Glutamatergic neuron (in vitro differentiated cells): ENCODE measurements at regions not wholly inside any gene's neighbourhood (a gene's known extent, or its start where the extent isn't known, plus 50 kb on each side); places are given as distances from the start of the nearest gene placed in this dataset.

Experiments
- DNase-seq: peaks from one replicate; pipeline ENCODE4 v3.0.0; 2022
- H3K27ac Mint-ChIP-seq: one replicate; pipeline ENCODE4 v1.8.0; 2020; ENCODE audit warnings: mild to moderate bottlenecking, mixed read lengths, inconsistent platforms; ENCODE audit not compliant: unreplicated experiment
- H3K27me3 Mint-ChIP-seq: one replicate; pipeline ENCODE4 v1.8.0; 2020; ENCODE audit warnings: mild to moderate bottlenecking, moderate library complexity, mixed read lengths, inconsistent platforms; ENCODE audit not compliant: unreplicated experiment
- H3K36me3 Mint-ChIP-seq: one replicate; pipeline ENCODE4 v1.8.0; 2020; ENCODE audit warnings: mild to moderate bottlenecking, mixed read lengths, inconsistent platforms; ENCODE audit not compliant: unreplicated experiment
- H3K4me1 Mint-ChIP-seq: one replicate; pipeline ENCODE4 v1.8.0; 2020; ENCODE audit warnings: mild to moderate bottlenecking, low read depth, mixed read lengths, inconsistent platforms; ENCODE audit not compliant: unreplicated experiment
- H3K4me3 Mint-ChIP-seq: one replicate; pipeline ENCODE4 v1.8.0; 2020; ENCODE audit warnings: mild to moderate bottlenecking, mixed read lengths, inconsistent platforms; ENCODE audit not compliant: unreplicated experiment
- H3K9me3 Mint-ChIP-seq: one replicate; pipeline ENCODE4 v1.8.0; 2020; ENCODE audit warnings: mild to moderate bottlenecking, moderate library complexity, mixed read lengths, inconsistent platforms; ENCODE audit not compliant: unreplicated experiment
- TF ChIP-seq, protein P1 (sequence below): fragments of 200-600 bp; sonication (generic); IDR thresholded peaks from one replicate; pipeline ENCODE4 v1.5.0; 2021; ENCODE audit not compliant: partially characterized antibody, unreplicated experiment

DNA sequence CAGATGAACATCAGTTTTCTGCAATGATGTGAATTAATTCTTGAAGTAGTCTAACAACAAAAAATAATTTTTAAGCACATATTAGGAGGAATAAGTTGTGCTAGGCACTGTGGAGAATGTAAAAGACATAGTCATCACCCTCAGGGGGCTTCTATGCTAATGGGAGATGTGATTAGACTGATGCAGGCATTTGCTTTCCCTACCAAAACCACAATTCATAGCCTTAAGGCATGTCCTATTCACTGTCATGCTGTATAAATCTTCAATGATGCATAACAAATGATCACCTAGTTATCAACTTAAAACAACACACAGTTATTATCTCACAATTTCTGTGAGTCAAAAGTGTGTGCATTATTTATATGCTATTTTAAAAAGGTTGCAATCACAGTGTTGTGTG, 422.6 kb downstream of the MAN2A1 start:
- TF ChIP-seq, protein P1, sequence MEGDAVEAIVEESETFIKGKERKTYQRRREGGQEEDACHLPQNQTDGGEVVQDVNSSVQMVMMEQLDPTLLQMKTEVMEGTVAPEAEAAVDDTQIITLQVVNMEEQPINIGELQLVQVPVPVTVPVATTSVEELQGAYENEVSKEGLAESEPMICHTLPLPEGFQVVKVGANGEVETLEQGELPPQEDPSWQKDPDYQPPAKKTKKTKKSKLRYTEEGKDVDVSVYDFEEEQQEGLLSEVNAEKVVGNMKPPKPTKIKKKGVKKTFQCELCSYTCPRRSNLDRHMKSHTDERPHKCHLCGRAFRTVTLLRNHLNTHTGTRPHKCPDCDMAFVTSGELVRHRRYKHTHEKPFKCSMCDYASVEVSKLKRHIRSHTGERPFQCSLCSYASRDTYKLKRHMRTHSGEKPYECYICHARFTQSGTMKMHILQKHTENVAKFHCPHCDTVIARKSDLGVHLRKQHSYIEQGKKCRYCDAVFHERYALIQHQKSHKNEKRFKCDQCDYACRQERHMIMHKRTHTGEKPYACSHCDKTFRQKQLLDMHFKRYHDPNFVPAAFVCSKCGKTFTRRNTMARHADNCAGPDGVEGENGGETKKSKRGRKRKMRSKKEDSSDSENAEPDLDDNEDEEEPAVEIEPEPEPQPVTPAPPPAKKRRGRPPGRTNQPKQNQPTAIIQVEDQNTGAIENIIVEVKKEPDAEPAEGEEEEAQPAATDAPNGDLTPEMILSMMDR: no peak

DNA sequence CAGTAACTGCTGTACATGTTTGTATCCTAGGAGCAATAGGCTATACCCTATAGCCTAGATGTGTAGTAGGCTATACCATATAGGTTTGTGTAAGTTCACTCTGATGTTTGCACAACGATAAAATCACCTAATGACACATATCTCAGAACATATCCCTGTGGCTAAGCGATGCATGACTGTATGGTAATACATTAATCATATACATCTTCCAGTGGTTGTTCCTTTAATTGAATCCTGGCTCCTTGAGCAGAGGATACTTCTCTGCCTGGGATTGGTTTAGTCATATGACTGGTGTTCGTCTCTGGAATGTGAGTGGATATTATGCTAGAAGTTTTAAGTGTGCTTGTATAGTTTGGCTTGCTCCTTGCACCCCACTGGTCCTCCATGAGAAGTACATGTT, 425.8 kb downstream of the MAN2A1 start:
- TF ChIP-seq, protein P1: no peak
- DNase-seq: no peak
- H3K27me3 Mint-ChIP-seq: no peaks in the 10 kb centered on the region
- no peak overlapping the region for H3K27ac Mint-ChIP-seq
- H3K36me3 Mint-ChIP-seq: peaks cover 7% of the 10 kb centered on the region
- H3K4me3 Mint-ChIP-seq: no peak overlapping the region
- H3K4me1 Mint-ChIP-seq: no peaks in the 10 kb centered on the region
- H3K9me3 Mint-ChIP-seq: peaks cover 1% of the 10 kb centered on the region

More for the DNA sequence above, 422.6 kb downstream of the MAN2A1 start:
- DNase-seq: no peak
- H3K4me3 Mint-ChIP-seq: no peak overlapping the region
- no peaks in the 10 kb centered on the region for H3K9me3 Mint-ChIP-seq
- H3K4me1 Mint-ChIP-seq: peaks cover 5% of the 10 kb centered on the region
- no peak overlapping the region for H3K27ac Mint-ChIP-seq
- no peaks in the 10 kb centered on the region for H3K36me3 Mint-ChIP-seq
- no peaks in the 10 kb centered on the region for H3K27me3 Mint-ChIP-seq

DNA sequence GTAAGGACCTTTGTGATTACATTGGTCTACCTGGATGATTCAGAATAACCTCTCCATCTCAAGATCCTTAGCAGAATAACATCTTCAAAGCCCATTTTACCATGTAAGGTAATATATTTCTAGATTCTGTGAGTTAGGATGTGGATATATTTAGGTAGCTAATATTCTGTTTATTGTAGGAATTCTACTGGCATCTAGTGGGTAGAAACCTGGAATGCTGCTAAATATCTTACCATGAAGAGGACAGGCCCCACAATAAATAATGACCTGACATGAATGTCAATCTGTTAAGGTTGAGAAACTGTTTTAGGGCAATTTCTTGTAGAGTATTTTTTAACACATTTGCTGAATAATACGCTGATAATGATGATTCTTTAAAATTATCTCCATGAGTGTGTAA, 426.8 kb downstream of the MAN2A1 start:
- Mint-ChIP-seq H3K4me1 (no peaks in the 10 kb centered on the region), H3K27ac (no peak overlapping the region), H3K36me3 (peaks cover 7% of the 10 kb centered on the region), H3K27me3 (no peaks in the 10 kb centered on the region), H3K4me3 (no peak overlapping the region), H3K9me3 (peaks cover 1% of the 10 kb centered on the region)
- TF ChIP-seq, protein P1: no peak
- no peak for DNase-seq

DNA sequence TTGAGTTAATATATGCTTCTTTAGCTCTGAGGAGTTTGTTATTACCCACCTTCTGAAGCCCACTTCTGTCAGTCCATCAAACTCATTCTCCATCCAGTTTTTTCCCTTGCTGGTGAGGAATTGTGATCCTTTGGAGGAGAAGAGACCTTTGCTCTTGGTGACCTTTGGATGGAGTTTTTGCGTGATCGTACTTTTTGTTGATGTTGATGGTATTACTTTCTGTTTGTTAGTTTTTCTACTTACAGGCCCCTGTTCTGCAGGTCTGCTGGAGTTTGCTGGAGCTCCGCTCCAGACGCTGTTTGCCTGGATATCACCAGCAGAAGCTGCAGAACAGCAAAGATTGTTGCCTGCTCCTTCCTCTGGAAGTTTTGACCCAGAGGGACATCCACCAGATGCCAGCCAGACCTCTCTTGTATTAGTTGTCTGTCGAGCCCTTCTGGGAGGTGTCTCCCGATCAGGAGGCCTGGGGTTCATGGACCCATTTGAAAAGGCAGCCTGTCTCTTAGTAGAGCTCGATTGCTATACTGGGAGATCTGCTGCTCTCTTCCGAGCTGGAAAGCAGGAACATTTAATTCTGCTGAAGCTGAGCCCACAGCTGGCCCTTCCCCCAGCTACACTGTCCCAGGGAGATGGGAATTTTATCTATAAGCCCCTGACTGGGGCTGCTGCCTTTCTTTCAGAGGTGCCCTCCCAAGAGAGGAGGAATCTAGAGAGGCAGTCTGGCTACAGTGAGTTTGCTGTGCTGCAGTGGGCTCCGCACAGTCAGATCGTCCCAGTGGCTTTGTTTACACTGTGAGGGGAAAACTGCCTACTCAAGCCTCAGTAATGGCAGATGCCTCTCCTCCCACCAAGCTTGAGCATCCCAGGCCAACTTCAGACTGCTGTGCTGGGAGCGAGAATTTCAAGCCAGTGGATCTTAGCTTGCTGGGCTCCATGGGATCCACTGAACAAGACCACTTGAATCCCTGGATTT, 445.5 kb downstream of the MAN2A1 start:
- Mint-ChIP-seq H3K4me3 (no peak overlapping the region), H3K27ac (no peak overlapping the region), H3K4me1 (no peaks in the 10 kb centered on the region), H3K27me3 (peaks cover 2% of the 10 kb centered on the region), H3K9me3 (peaks cover 9% of the 10 kb centered on the region), H3K36me3 (peaks cover 31% of the 10 kb centered on the region)
- no peak for DNase-seq
- TF ChIP-seq, protein P1: no peak

DNA sequence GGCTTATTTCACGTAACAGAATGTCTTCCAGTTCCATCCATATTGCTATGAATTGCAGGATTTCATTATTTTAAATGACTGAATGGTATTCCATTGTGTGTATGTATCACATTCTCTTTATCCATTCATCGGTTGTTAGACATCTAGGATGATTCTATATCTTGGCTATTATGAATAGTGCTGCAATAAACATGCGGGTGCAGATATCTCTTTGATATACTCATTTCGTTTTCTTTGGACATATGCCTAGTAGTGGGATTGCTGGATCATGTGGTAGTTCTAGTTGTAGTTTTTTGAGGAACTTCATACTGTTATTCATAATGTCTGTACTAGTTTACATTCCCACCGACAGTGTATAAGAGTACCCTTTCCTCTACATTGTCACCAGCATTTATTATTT, 460.5 kb downstream of the MAN2A1 start:
- TF ChIP-seq, protein P1: no peak
- Mint-ChIP-seq H3K27me3 (no peaks in the 10 kb centered on the region), H3K27ac (no peak overlapping the region), H3K36me3 (no peaks in the 10 kb centered on the region), H3K4me3 (no peak overlapping the region), H3K9me3 (no peaks in the 10 kb centered on the region), H3K4me1 (no peaks in the 10 kb centered on the region)
- DNase-seq: no peak
